Fibroblast of lung (primary cell): ENCODE measurements at regions not wholly inside any gene's neighbourhood (a gene's known extent, or its start where the extent isn't known, plus 50 kb on each side); places are given as distances from the start of the nearest gene placed in this dataset.

Experiments
- DNase-seq, 2 donors: peaks; one replicate each; pipeline versions ENCODE4 v3.0.0 to v3.0.0-alpha.2; 2010; ENCODE audit warnings: low read depth in 2 of 2
- H2AFZ ChIP-seq: 2 replicates; pipeline ENCODE4 v1.5.1; 2012; ENCODE audit warnings: low read length, control low read depth, inconsistent platforms
- H3K27ac ChIP-seq: 2 replicates; pipeline ENCODE4 v1.5.1; 2011; ENCODE audit warnings: low read length, control low read depth; ENCODE audit not compliant: insufficient read depth
- H3K27me3 ChIP-seq: 2 replicates; pipeline ENCODE4 v1.5.1; 2011; ENCODE audit warnings: mild to moderate bottlenecking, low read length; ENCODE audit not compliant: control insufficient read depth, insufficient read depth
- H3K36me3 ChIP-seq: 2 replicates; pipeline ENCODE4 v1.5.1; 2011; ENCODE audit warnings: low read length; ENCODE audit not compliant: control insufficient read depth, insufficient read depth
- H3K4me1 ChIP-seq: 2 replicates; pipeline ENCODE4 v1.5.1; 2011; ENCODE audit warnings: low read length; ENCODE audit not compliant: control insufficient read depth, insufficient read depth; ENCODE audit errors: extremely low read depth
- H3K4me2 ChIP-seq: 2 replicates; pipeline ENCODE4 v1.5.1; 2011; ENCODE audit warnings: low read length, control low read depth; ENCODE audit not compliant: insufficient read depth; ENCODE audit errors: extremely low read depth
- H3K4me3 ChIP-seq, 4 experiments: fragments of 200-600 bp in 1 of 4; sonication (generic) in 1 of 4; replicated peaks in 1 of 4; 2 replicates each; pipeline ENCODE4 v1.5.1; 2011 to 2016; ENCODE audit warnings: low read length in 4 of 4, low read depth in 3 of 4, mild to moderate bottlenecking in 3 of 4, control low read depth in 2 of 4, inconsistent platforms in 1 of 4, mixed read lengths in 1 of 4; ENCODE audit not compliant: insufficient read depth in 1 of 4; ENCODE audit errors: control extremely low read depth in 1 of 4
- H3K79me2 ChIP-seq: 2 replicates; pipeline ENCODE4 v1.5.1; 2012; ENCODE audit warnings: mild to moderate bottlenecking, low read length, inconsistent platforms; ENCODE audit not compliant: control insufficient read depth, insufficient read depth
- H3K9ac ChIP-seq: 2 replicates; pipeline ENCODE4 v1.5.1; 2011; ENCODE audit warnings: mild to moderate bottlenecking, low read length, control low read depth; ENCODE audit not compliant: insufficient read depth
- H3K9me3 ChIP-seq: 2 replicates; pipeline ENCODE4 v1.5.1; 2012; ENCODE audit warnings: low read depth, low read length; ENCODE audit not compliant: control insufficient read depth, insufficient read depth
- H4K20me1 ChIP-seq: 2 replicates; pipeline ENCODE4 v1.5.1; 2011; ENCODE audit warnings: low read length; ENCODE audit not compliant: control insufficient read depth, insufficient read depth; ENCODE audit errors: extremely low read depth
- EZH2 ChIP-seq: IDR thresholded peaks from 2 replicates; pipeline ENCODE4 v1.5.1; 2012; ENCODE audit warnings: low read length, control low read depth, mild to moderate bottlenecking; ENCODE audit errors: missing control alignments
- TF ChIP-seq, protein P1 (sequence below), 2 donors: IDR thresholded peaks in 1 of 2; conservative IDR thresholded peaks in 1 of 2; 1 replicate in 1 of 2; 2 replicates in 1 of 2; pipeline ENCODE4 v1.5.1; 2011 to 2012; ENCODE audit warnings: low read length in 2 of 2, control low read depth in 1 of 2, inconsistent platforms in 1 of 2, low read depth in 1 of 2, mild to moderate bottlenecking in 1 of 2

DNA sequence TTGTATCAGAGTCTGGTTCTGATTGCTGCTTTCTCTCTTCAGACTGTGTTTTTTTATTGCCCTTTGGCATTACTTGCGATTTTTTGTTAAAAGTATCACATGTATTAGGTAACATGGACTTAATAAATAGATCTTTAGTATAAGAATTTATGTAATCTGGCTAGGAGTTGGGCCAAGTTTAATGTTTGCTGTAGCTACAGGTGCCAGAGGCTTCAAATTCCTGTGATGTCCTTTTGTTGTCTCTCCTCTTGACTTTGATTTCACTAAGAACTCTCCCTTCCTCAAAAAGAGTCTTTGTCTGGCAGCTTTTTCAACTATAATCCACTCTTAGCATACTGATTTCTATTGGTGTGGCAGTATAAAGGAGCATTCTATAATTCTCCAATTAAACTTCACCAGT lies 313.1 kb downstream of the DTWD2 start:
- no peaks in the 10 kb centered on the region for H3K36me3 ChIP-seq
- no peak overlapping the region for H3K4me2 ChIP-seq
- H3K4me3 ChIP-seq: no peak overlapping the region
- no peaks in the 10 kb centered on the region for H3K79me2 ChIP-seq
- DNase-seq: no peak
- no peak overlapping the region for H3K27ac ChIP-seq
- no peak overlapping the region for H2AFZ ChIP-seq
- no peak overlapping the region for H3K9ac ChIP-seq
- no peaks in the 10 kb centered on the region for H4K20me1 ChIP-seq
- no peaks in the 10 kb centered on the region for H3K27me3 ChIP-seq
- H3K4me1 ChIP-seq: no peaks in the 10 kb centered on the region
- no peaks in the 10 kb centered on the region for H3K9me3 ChIP-seq
- TF ChIP-seq EZH2: no peak
- TF ChIP-seq, protein P1, sequence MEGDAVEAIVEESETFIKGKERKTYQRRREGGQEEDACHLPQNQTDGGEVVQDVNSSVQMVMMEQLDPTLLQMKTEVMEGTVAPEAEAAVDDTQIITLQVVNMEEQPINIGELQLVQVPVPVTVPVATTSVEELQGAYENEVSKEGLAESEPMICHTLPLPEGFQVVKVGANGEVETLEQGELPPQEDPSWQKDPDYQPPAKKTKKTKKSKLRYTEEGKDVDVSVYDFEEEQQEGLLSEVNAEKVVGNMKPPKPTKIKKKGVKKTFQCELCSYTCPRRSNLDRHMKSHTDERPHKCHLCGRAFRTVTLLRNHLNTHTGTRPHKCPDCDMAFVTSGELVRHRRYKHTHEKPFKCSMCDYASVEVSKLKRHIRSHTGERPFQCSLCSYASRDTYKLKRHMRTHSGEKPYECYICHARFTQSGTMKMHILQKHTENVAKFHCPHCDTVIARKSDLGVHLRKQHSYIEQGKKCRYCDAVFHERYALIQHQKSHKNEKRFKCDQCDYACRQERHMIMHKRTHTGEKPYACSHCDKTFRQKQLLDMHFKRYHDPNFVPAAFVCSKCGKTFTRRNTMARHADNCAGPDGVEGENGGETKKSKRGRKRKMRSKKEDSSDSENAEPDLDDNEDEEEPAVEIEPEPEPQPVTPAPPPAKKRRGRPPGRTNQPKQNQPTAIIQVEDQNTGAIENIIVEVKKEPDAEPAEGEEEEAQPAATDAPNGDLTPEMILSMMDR (conservative IDR thresholded peaks at IDR 0.05 in 1 of 2, IDR thresholded peaks at IDR 0.05 in 1 of 2; ENCODE audit: low read depth in 1 of 2, low read length in 2 of 2): no peak

DNA sequence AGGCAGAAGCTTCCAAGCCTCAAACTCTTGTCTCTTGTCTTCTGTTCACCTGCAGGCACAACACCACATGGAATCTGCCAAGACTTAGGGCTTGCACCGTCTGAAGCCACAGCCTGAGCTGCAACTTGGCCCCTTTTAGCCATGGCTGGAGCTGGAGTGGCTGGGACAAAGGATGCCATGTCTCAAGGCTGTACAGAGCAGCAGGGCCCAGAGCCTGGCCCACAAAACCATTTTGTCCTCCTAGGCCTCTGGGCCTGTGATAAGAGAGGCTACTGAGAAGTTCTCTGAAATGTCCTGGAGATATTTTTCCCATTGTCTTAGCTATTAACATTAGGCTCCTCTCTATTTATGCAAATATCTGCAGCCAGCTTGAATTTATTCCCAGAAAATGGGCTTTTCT lies 330.8 kb downstream of the DTWD2 start:
- no peak for DNase-seq
- Histone ChIP-seq H3K27ac (no peak overlapping the region), H3K36me3 (no peaks in the 10 kb centered on the region), H3K27me3 (no peaks in the 10 kb centered on the region), H3K4me1 (no peaks in the 10 kb centered on the region), H3K9ac (no peak overlapping the region), H3K4me2 (no peak overlapping the region), H2AFZ (no peak overlapping the region), H3K79me2 (no peaks in the 10 kb centered on the region), H3K4me3 (no peak overlapping the region), H4K20me1 (no peaks in the 10 kb centered on the region), H3K9me3 (no peaks in the 10 kb centered on the region)
- no peak for TF ChIP-seq EZH2
- TF ChIP-seq, protein P1 (conservative IDR thresholded peaks at IDR 0.05 in 1 of 2, IDR thresholded peaks at IDR 0.05 in 1 of 2; ENCODE audit: low read depth in 1 of 2, low read length in 2 of 2): no peak

DNA sequence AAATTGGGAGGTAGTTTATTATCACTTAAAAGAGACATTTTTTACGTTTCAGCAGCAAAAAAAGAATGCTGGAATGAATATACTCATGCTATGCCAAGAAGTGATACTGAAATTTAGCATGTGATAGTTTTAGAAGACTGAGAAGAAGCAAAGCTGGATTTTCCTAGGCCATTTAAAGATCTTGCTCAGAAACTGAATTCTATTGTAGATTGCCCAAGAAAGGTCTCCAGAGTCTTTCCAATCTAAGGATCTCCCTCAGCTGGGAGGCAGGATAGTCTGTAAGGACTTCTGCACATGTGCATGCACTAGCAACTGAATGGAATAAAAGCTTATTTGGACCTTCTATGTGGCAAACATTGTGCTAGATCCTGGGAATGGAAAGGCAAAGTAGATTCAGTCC lies 334.5 kb downstream of the DTWD2 start:
- H3K36me3 ChIP-seq: no peaks in the 10 kb centered on the region
- H4K20me1 ChIP-seq: no peaks in the 10 kb centered on the region
- no peak for DNase-seq
- no peaks in the 10 kb centered on the region for H3K79me2 ChIP-seq
- H3K27ac ChIP-seq: no peak overlapping the region
- no peak overlapping the region for H3K9ac ChIP-seq
- H3K9me3 ChIP-seq: no peaks in the 10 kb centered on the region
- no peak overlapping the region for H3K4me2 ChIP-seq
- TF ChIP-seq EZH2: no peak
- TF ChIP-seq, protein P1 (conservative IDR thresholded peaks at IDR 0.05 in 1 of 2, IDR thresholded peaks at IDR 0.05 in 1 of 2; ENCODE audit: low read depth in 1 of 2, low read length in 2 of 2): no peak
- no peak overlapping the region for H2AFZ ChIP-seq
- no peaks in the 10 kb centered on the region for H3K27me3 ChIP-seq
- H3K4me1 ChIP-seq: no peaks in the 10 kb centered on the region
- no peak overlapping the region for H3K4me3 ChIP-seq
